Type B pancreatic cell (in vitro differentiated cells): ENCODE measurements at regions not wholly inside any gene's neighbourhood (a gene's known extent, or its start where the extent isn't known, plus 50 kb on each side); places are given as distances from the start of the nearest gene placed in this dataset.
"Not testable (repeated sequence)": the region's sequence is repeated elsewhere in the genome, so short reads cannot be mapped to it uniquely, and the experiment has no call there.

Source experiments
- DNase-seq: peaks from one replicate; pipeline ENCODE4 v3.0.0; 2021; ENCODE audit warnings: mixed read lengths; ENCODE audit not compliant: unreplicated experiment; ENCODE audit errors: extremely low spot score
- H3K27ac Mint-ChIP-seq: 2 replicates; pipeline ENCODE4 v1.8.0; 2021; ENCODE audit warnings: mild to moderate bottlenecking, mixed read lengths
- H3K27me3 Mint-ChIP-seq: 2 replicates; pipeline ENCODE4 v1.8.0; 2021; ENCODE audit warnings: mixed read lengths
- H3K36me3 Mint-ChIP-seq: 2 replicates; pipeline ENCODE4 v1.8.0; 2021; ENCODE audit warnings: mixed read lengths
- H3K4me1 Mint-ChIP-seq: one replicate; pipeline ENCODE4 v1.8.0; 2021; ENCODE audit warnings: mixed read lengths; ENCODE audit not compliant: unreplicated experiment
- H3K4me3 Mint-ChIP-seq: 2 replicates; pipeline ENCODE4 v1.8.0; 2021; ENCODE audit warnings: mild to moderate bottlenecking, mixed read lengths
- H3K9me3 Mint-ChIP-seq: 2 replicates; pipeline ENCODE4 v1.8.0; 2021; ENCODE audit warnings: mixed read lengths
- TF ChIP-seq, protein P1 (sequence below): fragments of 200-600 bp; sonication (generic); conservative IDR thresholded peaks from 2 replicates; pipeline ENCODE4 v1.5.0; 2021; ENCODE audit warnings: antibody characterized with exemption, mild to moderate bottlenecking

DNA sequence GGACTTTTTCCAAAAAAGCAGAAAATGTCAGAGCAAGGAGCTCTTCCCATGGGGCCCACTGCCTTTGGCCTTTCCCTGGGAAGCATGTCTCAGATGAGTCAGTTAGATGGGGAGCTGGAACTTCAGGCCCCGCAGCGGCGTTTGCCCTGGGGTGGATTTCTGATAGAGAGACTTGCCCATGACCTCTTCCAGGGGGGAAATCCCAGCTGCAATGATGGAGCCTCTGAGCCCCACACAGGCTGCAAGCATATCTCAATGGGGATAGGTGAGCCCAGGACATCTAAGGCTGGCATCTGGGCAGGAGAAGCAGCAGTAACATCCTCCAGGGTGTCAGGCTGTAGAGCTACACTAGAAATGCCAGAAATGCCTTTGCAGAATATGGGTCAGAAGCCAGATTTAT, 269.2 kb upstream of the TCERG1L start:
- H3K4me1 Mint-ChIP-seq = no peaks in the 10 kb centered on the region

DNA sequence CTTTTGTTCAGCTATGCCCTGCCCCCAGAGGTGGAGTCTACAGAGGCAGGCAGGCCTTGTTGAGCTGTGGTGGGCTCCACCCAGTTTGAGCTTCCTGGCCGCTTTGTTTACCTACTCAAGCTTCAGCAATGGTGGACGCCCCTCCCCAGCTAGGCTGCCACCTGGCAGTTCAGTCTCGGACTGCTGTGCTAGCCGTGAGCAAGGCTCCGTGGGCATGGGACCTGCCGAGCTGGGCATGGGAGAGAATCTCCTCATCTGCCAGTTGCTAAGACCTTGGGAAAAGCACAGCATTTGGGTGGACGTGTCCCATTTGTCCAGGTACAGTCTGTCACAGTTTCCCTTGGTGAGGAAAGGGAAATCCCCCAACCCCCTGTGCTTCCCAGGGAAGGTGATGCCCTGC, 270.0 kb upstream of the TCERG1L start:
- H3K9me3 Mint-ChIP-seq, H3K4me3 Mint-ChIP-seq, H3K27ac Mint-ChIP-seq, H3K4me1 Mint-ChIP-seq, H3K36me3 Mint-ChIP-seq: not testable (repeated sequence)
- peak; percentile 32 for DNase-seq
- H3K27me3 Mint-ChIP-seq = peaks cover 10% of the 10 kb centered on the region

More for the DNA sequence above, 269.2 kb upstream of the TCERG1L start:
- H3K27me3 Mint-ChIP-seq = peaks cover 8% of the 10 kb centered on the region
- H3K9me3 Mint-ChIP-seq = no peaks in the 10 kb centered on the region
- H3K36me3 Mint-ChIP-seq = no peaks in the 10 kb centered on the region
- TF ChIP-seq, protein P1, sequence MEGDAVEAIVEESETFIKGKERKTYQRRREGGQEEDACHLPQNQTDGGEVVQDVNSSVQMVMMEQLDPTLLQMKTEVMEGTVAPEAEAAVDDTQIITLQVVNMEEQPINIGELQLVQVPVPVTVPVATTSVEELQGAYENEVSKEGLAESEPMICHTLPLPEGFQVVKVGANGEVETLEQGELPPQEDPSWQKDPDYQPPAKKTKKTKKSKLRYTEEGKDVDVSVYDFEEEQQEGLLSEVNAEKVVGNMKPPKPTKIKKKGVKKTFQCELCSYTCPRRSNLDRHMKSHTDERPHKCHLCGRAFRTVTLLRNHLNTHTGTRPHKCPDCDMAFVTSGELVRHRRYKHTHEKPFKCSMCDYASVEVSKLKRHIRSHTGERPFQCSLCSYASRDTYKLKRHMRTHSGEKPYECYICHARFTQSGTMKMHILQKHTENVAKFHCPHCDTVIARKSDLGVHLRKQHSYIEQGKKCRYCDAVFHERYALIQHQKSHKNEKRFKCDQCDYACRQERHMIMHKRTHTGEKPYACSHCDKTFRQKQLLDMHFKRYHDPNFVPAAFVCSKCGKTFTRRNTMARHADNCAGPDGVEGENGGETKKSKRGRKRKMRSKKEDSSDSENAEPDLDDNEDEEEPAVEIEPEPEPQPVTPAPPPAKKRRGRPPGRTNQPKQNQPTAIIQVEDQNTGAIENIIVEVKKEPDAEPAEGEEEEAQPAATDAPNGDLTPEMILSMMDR = no peak
- no peak overlapping the region for H3K27ac Mint-ChIP-seq
- H3K4me3 Mint-ChIP-seq = no peak overlapping the region
- peak; percentile 37 for DNase-seq

DNA sequence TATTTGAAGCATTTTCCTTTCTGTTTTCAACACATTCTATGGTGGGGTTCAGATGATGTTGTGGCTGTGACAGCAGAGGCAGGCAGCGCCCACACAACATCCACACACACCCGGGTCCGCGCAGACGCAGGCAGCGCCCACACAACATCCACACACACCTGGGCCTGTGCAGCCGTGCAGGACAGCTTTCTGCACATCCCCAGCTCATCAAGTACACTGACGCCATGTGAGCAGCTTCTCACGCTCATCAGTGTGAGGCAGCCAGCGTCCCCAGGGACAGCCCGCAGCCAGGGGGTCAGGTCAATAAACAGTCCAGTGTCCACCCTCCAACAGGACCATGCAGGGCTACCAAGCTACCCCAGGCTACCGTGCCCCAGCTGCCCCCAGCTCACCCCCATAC, 272.8 kb upstream of the TCERG1L start:
- H3K4me3 Mint-ChIP-seq = no peak overlapping the region
- no peaks in the 10 kb centered on the region for H3K36me3 Mint-ChIP-seq
- no peaks in the 10 kb centered on the region for H3K4me1 Mint-ChIP-seq
- TF ChIP-seq, protein P1 = no peak
- no peak overlapping the region for H3K27ac Mint-ChIP-seq
- peaks cover 15% of the 10 kb centered on the region for H3K27me3 Mint-ChIP-seq
- no peaks in the 10 kb centered on the region for H3K9me3 Mint-ChIP-seq
- DNase-seq = no peak

DNA sequence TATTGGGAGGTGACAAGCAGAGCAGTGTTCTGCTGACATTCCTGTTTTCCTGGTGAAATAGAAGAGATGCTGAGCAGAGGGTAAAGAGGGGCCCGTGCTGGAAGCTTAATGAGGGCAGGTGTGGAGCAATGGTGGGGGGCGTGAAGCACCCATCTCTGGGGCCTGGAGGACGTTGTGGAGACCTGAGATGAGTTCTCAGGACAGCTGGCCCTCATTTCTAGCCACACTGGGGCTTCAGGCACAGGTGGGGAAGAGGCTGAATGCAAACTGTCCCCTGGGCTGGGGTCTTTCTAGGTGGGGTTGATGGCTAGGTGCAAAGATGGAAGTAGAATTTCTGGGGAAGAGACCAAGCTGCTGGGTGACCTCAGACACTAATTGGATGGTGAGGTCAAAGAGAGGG, 274.2 kb upstream of the TCERG1L start:
- H3K36me3 Mint-ChIP-seq = no peaks in the 10 kb centered on the region
- DNase-seq = no peak
- H3K9me3 Mint-ChIP-seq = no peaks in the 10 kb centered on the region
- H3K27ac Mint-ChIP-seq = no peak overlapping the region
- peaks cover 15% of the 10 kb centered on the region for H3K27me3 Mint-ChIP-seq
- no peak overlapping the region for H3K4me3 Mint-ChIP-seq
- TF ChIP-seq, protein P1 = no peak
- no peaks in the 10 kb centered on the region for H3K4me1 Mint-ChIP-seq

DNA sequence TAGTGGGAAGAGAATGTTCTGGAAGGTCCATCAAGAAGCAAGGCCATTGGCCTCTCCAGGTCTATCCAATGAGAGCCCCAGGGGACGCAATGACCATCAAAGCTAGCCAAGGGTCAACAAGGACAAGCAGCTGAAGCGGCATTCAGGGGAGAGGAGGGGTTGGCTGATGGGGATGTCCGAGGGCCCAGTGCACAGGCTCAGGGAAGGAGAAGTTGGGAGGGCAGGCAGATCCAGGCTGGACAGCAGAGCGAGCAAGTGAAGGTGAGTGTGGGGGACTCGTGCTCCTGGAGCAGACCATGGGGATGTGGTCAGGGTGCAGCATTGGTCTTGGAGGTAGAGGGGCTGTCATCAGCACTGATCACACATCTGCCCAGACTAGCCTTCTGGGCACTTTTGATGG, 275.4 kb upstream of the TCERG1L start:
- DNase-seq = no peak
- Mint-ChIP-seq H3K9me3 (no peaks in the 10 kb centered on the region), H3K27me3 (peaks cover 15% of the 10 kb centered on the region), H3K4me1 (no peaks in the 10 kb centered on the region), H3K4me3 (no peak overlapping the region), H3K27ac (no peak overlapping the region), H3K36me3 (no peaks in the 10 kb centered on the region)
- TF ChIP-seq, protein P1 = no peak

DNA sequence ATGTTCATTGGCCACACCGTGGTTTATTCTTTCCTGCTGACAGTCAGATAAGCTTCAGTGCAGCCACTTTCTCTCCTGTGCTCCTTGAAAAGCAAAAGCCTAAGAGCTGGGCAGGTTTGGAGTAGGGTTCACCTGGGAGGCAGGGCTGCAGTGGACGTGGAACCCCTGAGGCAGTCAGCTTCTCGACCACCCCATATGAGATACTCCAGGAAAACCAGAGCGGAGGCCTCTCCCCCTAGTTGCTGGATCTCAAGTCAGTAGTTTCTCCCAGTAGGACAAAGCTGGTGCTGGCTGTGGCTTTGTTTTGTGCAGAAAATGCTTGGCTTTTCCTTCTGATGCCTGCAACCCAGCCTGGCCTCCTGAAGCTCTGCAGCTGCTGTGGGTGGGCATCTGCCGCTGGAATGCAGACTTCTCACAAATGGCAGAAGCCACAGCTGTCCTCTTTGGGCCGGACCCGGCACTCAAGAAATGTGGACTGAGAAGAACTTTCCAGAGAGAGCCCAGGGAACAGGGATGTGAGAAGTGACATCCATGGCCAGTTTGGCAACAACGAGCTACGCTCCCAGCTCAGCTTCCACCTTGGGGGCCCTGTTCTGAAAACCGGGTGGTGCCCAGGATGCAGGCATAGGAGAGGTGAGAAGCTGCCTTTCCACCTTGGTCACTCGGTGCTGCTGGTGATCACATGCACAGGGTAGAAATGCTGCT, 276.6 kb upstream of the TCERG1L start:
- H3K27ac Mint-ChIP-seq = no peak overlapping the region
- no peak overlapping the region for H3K4me3 Mint-ChIP-seq
- no peaks in the 10 kb centered on the region for H3K4me1 Mint-ChIP-seq
- TF ChIP-seq, protein P1 = no peak
- no peaks in the 10 kb centered on the region for H3K9me3 Mint-ChIP-seq
- peaks cover 15% of the 10 kb centered on the region for H3K27me3 Mint-ChIP-seq
- no peak for DNase-seq
- H3K36me3 Mint-ChIP-seq = no peaks in the 10 kb centered on the region
